Inflammatory macrophage (primary cell): ENCODE measurements at regions not wholly inside any gene's neighbourhood (a gene's known extent, or its start where the extent isn't known, plus 50 kb on each side); places are given as distances from the start of the nearest gene placed in this dataset.
A peak's percentile ranks its signal among the peaks of the same experiment; 100 is the strongest.

Experiments used
- DNase-seq, 2 donors: peaks; one replicate each; pipeline ENCODE4 v3.0.0-alpha.2; 2020 to 2022

- no peak for DNase-seq
Measured at GRCh38 chr2:12120281-12121150, 374.1 kb downstream of the LPIN1 start.

- DNase-seq = no peak
Measured at GRCh38 chr2:12124790-12125189, 378.4 kb downstream of the LPIN1 start.

- DNase-seq = no peak
Measured at GRCh38 chr2:12126318-12126717, 379.9 kb downstream of the LPIN1 start.

GRCh38 chr2:12127638-12128037 lies 381.2 kb downstream of the LPIN1 start:
- DNase-seq = no peak

GRCh38 chr2:12131975-12132374 lies 385.5 kb downstream of the LPIN1 start:
- no peak for DNase-seq

- DNase-seq = no peak
Measured at GRCh38 chr2:12141618-12142258, 395.3 kb downstream of the LPIN1 start.

GRCh38 chr2:12151716-12152115 lies 405.3 kb downstream of the LPIN1 start:
- no peak for DNase-seq

GRCh38 chr2:12152888-12153287 lies 406.5 kb downstream of the LPIN1 start:
- no peak for DNase-seq

GRCh38 chr2:12155303-12156051 lies 409.0 kb downstream of the LPIN1 start:
- peak; percentile 7 to 37 for DNase-seq

- DNase-seq = no peak
Measured at GRCh38 chr2:12156349-12156748, 409.9 kb downstream of the LPIN1 start.

- no peak for DNase-seq
Measured at GRCh38 chr2:12161085-12161484, 414.7 kb downstream of the LPIN1 start.

- no peak for DNase-seq
Measured at GRCh38 chr2:12162269-12163247, 416.1 kb downstream of the LPIN1 start.

- DNase-seq = no peak
Measured at GRCh38 chr2:12163866-12164265, 417.4 kb downstream of the LPIN1 start.

GRCh38 chr2:12164689-12165088 lies 418.3 kb downstream of the LPIN1 start:
- no peak for DNase-seq

- no peak for DNase-seq
Measured at GRCh38 chr2:12167525-12168317, 421.3 kb downstream of the LPIN1 start.

- DNase-seq = no peak
Measured at GRCh38 chr2:12168354-12168753, 421.9 kb downstream of the LPIN1 start.

GRCh38 chr2:12168791-12169388 lies 422.5 kb downstream of the LPIN1 start:
- DNase-seq = peak; percentile 97

GRCh38 chr2:12169721-12170120 lies 423.3 kb downstream of the LPIN1 start:
- peak; percentile 78 to 79 for DNase-seq

- DNase-seq = peak; percentile 50 to 60
Measured at GRCh38 chr2:12170121-12170520, 423.7 kb downstream of the LPIN1 start.

- DNase-seq = no peak
Measured at GRCh38 chr2:12173271-12173942, 427.0 kb downstream of the LPIN1 start.
